HEK293T (cell line): ENCODE measurements at regions not wholly inside any gene's neighbourhood (a gene's known extent, or its start where the extent isn't known, plus 50 kb on each side); places are given as distances from the start of the nearest gene placed in this dataset.

Experiments used
- CTCF ChIA-PET: fragments of 350-600 bp; formaldehyde crosslinking; extraction: SDS; loops from one replicate; lab custom pipeline; 2021; ENCODE audit warnings: antibody characterized with exemption, inconsistent platforms; lab: Yijun Ruan, JAX
- POLR2A ChIA-PET: fragments of 350-600 bp; formaldehyde crosslinking; extraction: SDS; loops from one replicate; lab custom pipeline; 2020; ENCODE audit warnings: antibody characterized with exemption, inconsistent platforms; lab: Yijun Ruan, JAX
- DNase-seq: peaks from one replicate; pipeline ENCODE4 v3.0.0; 2012; ENCODE audit warnings: mixed read lengths; ENCODE audit errors: extremely low spot score
- ARNT ChIP-seq: fragments of 450-650 bp; IDR thresholded peaks from 2 replicates; pipeline ENCODE4 v1.6.1; 2017; ENCODE audit warnings: mild to moderate bottlenecking
- BHLHE40 ChIP-seq: fragments of 450-650 bp; IDR thresholded peaks from 2 replicates; pipeline ENCODE4 v1.6.1; 2016; ENCODE audit warnings: mild to moderate bottlenecking, moderate library complexity, borderline replicate concordance
- CTBP1 ChIP-seq: fragments of 450-650 bp; IDR thresholded peaks from 2 replicates; pipeline ENCODE4 v1.6.1; 2016; ENCODE audit warnings: borderline replicate concordance
- ELF4 ChIP-seq: fragments of 450-650 bp; IDR thresholded peaks from 2 replicates; pipeline ENCODE4 v1.6.1; 2017; ENCODE audit warnings: antibody characterized with exemption
- FOXA1 ChIP-seq: fragments of 450-650 bp; IDR thresholded peaks from 2 replicates; pipeline ENCODE4 v1.6.1; 2016; ENCODE audit warnings: mild to moderate bottlenecking
- FOXK2 ChIP-seq: fragments of 450-650 bp; IDR thresholded peaks from 2 replicates; pipeline ENCODE4 v1.6.1; 2016; ENCODE audit warnings: mild to moderate bottlenecking
- FOXM1 ChIP-seq: fragments of 450-650 bp; IDR thresholded peaks from 2 replicates; pipeline ENCODE4 v1.6.1; 2017; ENCODE audit warnings: mild to moderate bottlenecking, borderline replicate concordance
- HDGF ChIP-seq: fragments of 450-650 bp; IDR thresholded peaks from 2 replicates; pipeline ENCODE4 v1.6.1; 2017; ENCODE audit warnings: antibody characterized with exemption, borderline replicate concordance
- L3MBTL2 ChIP-seq: fragments of 450-650 bp; conservative IDR thresholded peaks from 2 replicates; pipeline ENCODE4 v1.6.1; 2016; ENCODE audit warnings: mild to moderate bottlenecking
- LEF1 ChIP-seq: fragments of 450-650 bp; IDR thresholded peaks from 2 replicates; pipeline ENCODE4 v1.6.1; 2017; ENCODE audit warnings: mild to moderate bottlenecking, borderline replicate concordance
- NFRKB ChIP-seq: fragments of 450-650 bp; IDR thresholded peaks from 2 replicates; pipeline ENCODE4 v1.6.1; 2016; ENCODE audit warnings: mild to moderate bottlenecking, moderate library complexity
- PKNOX1 ChIP-seq: fragments of 450-650 bp; IDR thresholded peaks from 2 replicates; pipeline ENCODE4 v1.6.1; 2016
- SP1 ChIP-seq: fragments of 450-650 bp; IDR thresholded peaks from 2 replicates; pipeline ENCODE4 v1.6.1; 2017
- SUZ12 ChIP-seq: fragments of 450-650 bp; IDR thresholded peaks from 2 replicates; pipeline ENCODE4 v1.6.1; 2016; ENCODE audit warnings: mild to moderate bottlenecking
- TARDBP ChIP-seq: fragments of 450-650 bp; IDR thresholded peaks from 2 replicates; pipeline ENCODE4 v1.6.1; 2016
- ZNF384 ChIP-seq: fragments of 450-650 bp; IDR thresholded peaks from 2 replicates; pipeline ENCODE4 v1.6.1; 2016

- TF ChIP-seq SP1 (no peak), ZNF384 (no peak), SUZ12 (no peak), HDGF (no peak), ELF4 (no peak), TARDBP (no peak)
- no peak for DNase-seq
- ChIA-PET CTCF (no interaction called here), POLR2A (no interaction called here)
Observed at GRCh38 chr4:100843910-100844309, 326.1 kb upstream of the EMCN start.

DNA sequence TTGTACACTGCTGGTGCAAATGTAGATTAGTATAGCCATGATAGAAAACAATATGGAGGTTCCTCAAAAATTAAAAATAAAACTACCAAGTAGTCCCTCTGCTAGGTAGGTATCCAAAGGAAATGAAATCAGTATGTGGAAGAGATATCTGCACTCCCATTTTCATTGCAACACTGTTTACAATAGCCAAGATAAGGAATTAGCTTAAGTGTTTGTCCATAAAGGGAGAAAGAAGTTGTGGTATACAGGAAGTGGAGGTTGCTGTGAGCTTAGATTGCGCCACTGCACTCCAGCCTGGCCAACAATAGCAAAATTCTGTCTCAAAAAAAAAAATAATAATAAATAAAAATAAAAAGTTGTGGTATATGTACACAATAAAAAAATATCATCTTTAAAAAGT, 325.0 kb upstream of the EMCN start:
- no peak for DNase-seq
- POLR2A ChIA-PET = no interaction called here
- CTCF ChIA-PET = no interaction called here
- no peak for TF ChIP-seq LEF1
- no peak for TF ChIP-seq ZNF384
- TF ChIP-seq CTBP1 = no peak
- TF ChIP-seq SUZ12 = no peak
- TF ChIP-seq TARDBP = no peak
- no peak for TF ChIP-seq FOXK2
- TF ChIP-seq FOXA1 = no peak
- no peak for TF ChIP-seq ELF4
- TF ChIP-seq FOXM1 = no peak
- TF ChIP-seq PKNOX1 = no peak
- no peak for TF ChIP-seq NFRKB
- no peak for TF ChIP-seq L3MBTL2

DNA sequence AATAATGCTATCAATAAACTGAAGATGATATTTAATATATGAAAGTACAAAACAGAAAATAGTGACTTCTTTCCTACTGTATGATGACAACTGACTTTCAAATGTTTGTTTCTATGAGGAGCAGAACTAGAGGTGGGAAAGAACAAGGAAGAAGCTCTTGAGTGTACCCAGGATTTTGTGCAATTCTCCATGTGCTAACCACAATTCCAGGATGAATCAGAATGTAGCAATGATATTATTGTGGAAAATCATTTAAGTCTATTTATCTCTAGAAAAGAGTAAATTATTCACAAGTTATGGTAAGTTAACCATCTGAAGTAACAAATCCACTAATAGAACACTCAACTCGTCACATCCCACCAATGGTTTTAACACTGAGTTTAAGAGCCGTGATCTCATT, 324.1 kb upstream of the EMCN start:
- DNase-seq = no peak
- ChIA-PET CTCF (no interaction called here), POLR2A (no interaction called here)
- no peak for TF ChIP-seq PKNOX1
- no peak for TF ChIP-seq ELF4
- TF ChIP-seq LEF1 = no peak
- no peak for TF ChIP-seq HDGF
- no peak for TF ChIP-seq ZNF384

GRCh38 chr4:100839712-100840111, 321.9 kb upstream of the EMCN start:
- ChIA-PET POLR2A (no interaction called here), CTCF (no interaction called here)
- no peak for DNase-seq
- no peak for TF ChIP-seq FOXM1
- TF ChIP-seq ELF4 = no peak
- no peak for TF ChIP-seq ARNT
- TF ChIP-seq NFRKB = no peak
- TF ChIP-seq L3MBTL2 = no peak
- no peak for TF ChIP-seq FOXA1
- TF ChIP-seq SP1 = no peak
- no peak for TF ChIP-seq PKNOX1
- no peak for TF ChIP-seq CTBP1
- no peak for TF ChIP-seq FOXK2

DNA sequence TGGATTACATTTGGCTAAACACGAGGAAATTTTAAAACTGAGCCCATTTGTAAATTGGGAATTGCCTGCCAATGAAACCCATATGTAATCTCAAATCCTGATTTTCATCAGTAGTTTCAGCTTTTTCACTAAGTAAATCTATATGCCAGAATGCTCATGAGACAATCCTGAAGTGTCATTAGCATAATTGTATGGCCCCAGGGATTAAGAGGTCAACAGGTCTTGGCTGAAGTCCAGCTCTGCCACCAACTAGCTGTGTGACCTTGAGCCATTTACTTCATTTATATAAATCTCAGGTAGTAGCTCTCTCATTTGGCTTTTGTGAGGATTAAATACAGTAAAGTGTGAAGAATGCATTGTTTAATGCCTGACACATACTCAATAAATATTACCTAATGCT, 320.5 kb upstream of the EMCN start:
- TF ChIP-seq SP1 = no peak
- no peak for TF ChIP-seq PKNOX1
- TF ChIP-seq CTBP1 = no peak
- no peak for TF ChIP-seq FOXA1
- no peak for TF ChIP-seq L3MBTL2
- no peak for TF ChIP-seq FOXM1
- TF ChIP-seq TARDBP = no peak
- ChIA-PET CTCF (no interaction called here), POLR2A (no interaction called here)
- no peak for DNase-seq

DNA sequence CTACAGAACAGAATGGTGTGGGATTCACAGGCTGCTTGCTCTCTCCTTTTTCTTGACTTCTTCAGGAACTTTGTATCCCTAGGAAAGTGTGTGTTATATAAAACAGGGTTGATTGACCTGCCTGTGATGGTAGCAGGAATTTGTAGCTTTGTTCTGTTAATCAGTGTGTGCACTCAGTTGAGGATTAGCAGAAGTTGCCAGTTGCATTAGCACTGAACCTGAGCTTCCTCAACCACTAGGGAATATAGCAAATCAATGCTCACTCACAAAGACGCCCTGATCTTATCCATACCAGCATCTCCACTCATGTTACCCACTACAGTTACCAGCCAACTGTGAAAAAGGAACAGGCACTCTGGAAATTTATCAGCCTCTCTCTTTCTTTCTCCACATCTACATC, 319.1 kb upstream of the EMCN start:
- CTCF ChIA-PET = no interaction called here
- DNase-seq = no peak
- TF ChIP-seq SUZ12 (no peak), NFRKB (no peak), PKNOX1 (no peak), FOXM1 (no peak), CTBP1 (no peak), ARNT (no peak), LEF1 (no peak), BHLHE40 (no peak), FOXA1 (no peak), L3MBTL2 (no peak), FOXK2 (no peak), ZNF384 (no peak), HDGF (no peak), TARDBP (no peak), ELF4 (no peak), SP1 (no peak)
- POLR2A ChIA-PET = no interaction called here
